ENCODE measurements at regions not wholly inside any gene's neighbourhood (a gene's known extent, or its start where the extent isn't known, plus 50 kb on each side); places are given as distances from the start of the nearest gene placed in this dataset.

DNA sequence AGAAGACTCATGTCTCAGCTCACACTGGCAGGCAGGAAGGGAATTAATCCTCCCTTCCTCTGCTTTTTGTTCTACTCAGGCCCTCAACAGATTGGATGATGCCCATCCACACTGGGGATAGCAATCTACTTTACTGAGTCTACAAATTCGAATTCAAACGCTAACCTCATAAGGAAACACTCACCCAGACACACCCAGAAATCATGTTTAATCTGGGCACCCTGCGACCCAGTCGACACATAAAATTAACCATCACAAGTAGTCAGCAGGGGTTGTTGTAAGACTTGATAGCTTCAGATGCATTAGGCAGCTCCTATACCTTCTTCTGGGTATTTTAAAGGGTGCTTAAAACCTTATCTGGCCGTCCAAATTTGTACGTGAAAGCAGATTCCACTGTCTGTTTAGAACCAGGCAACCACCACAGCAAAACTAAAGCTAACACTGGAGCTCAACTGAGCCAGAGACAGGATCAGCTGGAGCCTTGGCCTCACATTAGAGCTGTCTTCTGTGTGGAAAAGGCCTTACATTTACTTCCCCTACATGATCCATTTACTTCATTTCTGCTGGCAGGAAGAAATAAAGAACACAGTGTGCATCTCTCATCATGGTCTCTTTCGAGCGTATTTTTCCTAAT, 407.3 kb upstream of the PPP2R3A start:
- TF ChIP-seq CTCF (IDR thresholded peaks at IDR 0.05) (no peak), POLR2A (IDR thresholded peaks at IDR 0.05) (no peak)
- H3K27ac ChIP-seq, result no peak overlapping the region
- H3K36me3 ChIP-seq, result no peaks in the 10 kb centered on the region
- H3K4me1 ChIP-seq, result peaks cover 0 to 3% of the 10 kb centered on the region in 2 donors
- no peak overlapping the region for H3K4me3 ChIP-seq (replicated peaks in 1 of 3)
- no peaks in the 10 kb centered on the region for H3K9me3 ChIP-seq
- DNase-seq, result no peak
- no peaks in the 10 kb centered on the region for H3K27me3 ChIP-seq
- intact Hi-C loops (cut with DNase I), result no loop called here
- WGBS, 2 donors, result 79 to 80% methylated on average over 8 of the region's 8 CpGs

GRCh38 chr3:135558906-135559305, 406.6 kb upstream of the PPP2R3A start:
- DNase-seq, result no peak
- Histone ChIP-seq H3K4me1 (peaks cover 0 to 3% of the 10 kb centered on the region in 2 donors), H3K9me3 (no peaks in the 10 kb centered on the region), H3K27me3 (no peaks in the 10 kb centered on the region), H3K36me3 (no peaks in the 10 kb centered on the region), H3K4me3 (replicated peaks in 1 of 3) (no peak overlapping the region), H3K27ac (no peak overlapping the region)
- no peak for TF ChIP-seq POLR2A (IDR thresholded peaks at IDR 0.05)
- TF ChIP-seq CTCF (IDR thresholded peaks at IDR 0.05), result no peak
- intact Hi-C loops (cut with DNase I), result no loop called here
- WGBS, 2 donors, result 51 to 78% methylated on average over 2 of the region's 2 CpGs

DNA sequence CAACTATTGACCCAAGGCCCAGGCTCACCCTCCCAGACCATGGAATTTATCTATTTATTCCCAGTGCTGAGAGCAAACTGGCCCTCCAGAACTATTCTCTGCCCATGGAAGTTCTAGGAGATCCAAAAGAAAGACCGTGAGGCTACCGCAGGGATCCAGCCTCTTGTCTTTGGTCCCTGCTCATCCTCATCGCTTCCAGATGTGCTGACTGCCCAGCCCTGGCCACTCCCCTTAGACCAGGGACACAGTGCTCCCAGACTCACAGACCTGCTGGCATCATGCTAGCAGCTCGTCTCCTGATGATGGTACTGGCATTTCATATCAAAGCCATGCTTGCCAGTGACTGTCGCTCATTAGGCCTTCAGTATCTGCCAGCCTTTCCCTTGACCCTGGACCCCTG, 405.7 kb upstream of the PPP2R3A start:
- H3K36me3 ChIP-seq, result no peaks in the 10 kb centered on the region
- DNase-seq, result no peak
- WGBS, 2 donors, result 89 to 96% methylated on average over 5 of the region's 5 CpGs
- no peaks in the 10 kb centered on the region for H3K9me3 ChIP-seq
- no peak for TF ChIP-seq POLR2A (IDR thresholded peaks at IDR 0.05)
- no peak for TF ChIP-seq CTCF (IDR thresholded peaks at IDR 0.05)
- no peak overlapping the region for H3K27ac ChIP-seq
- no peaks in the 10 kb centered on the region for H3K27me3 ChIP-seq
- H3K4me3 ChIP-seq (replicated peaks in 1 of 3), result no peak overlapping the region
- intact Hi-C loops (cut with DNase I), result no loop called here
- H3K4me1 ChIP-seq, result no peaks in the 10 kb centered on the region

GRCh38 chr3:135560847-135561246, 404.7 kb upstream of the PPP2R3A start:
- TF ChIP-seq POLR2A (IDR thresholded peaks at IDR 0.05) (no peak), CTCF (IDR thresholded peaks at IDR 0.05) (no peak)
- Histone ChIP-seq H3K9me3 (no peaks in the 10 kb centered on the region), H3K36me3 (no peaks in the 10 kb centered on the region), H3K4me1 (no peaks in the 10 kb centered on the region), H3K4me3 (replicated peaks in 1 of 3) (no peak overlapping the region), H3K27me3 (no peaks in the 10 kb centered on the region), H3K27ac (no peak overlapping the region)
- no peak for DNase-seq
- WGBS, 2 donors, result 70 to 74% methylated on average over 4 of the region's 4 CpGs
- intact Hi-C loops (cut with DNase I), result no loop called here

DNA sequence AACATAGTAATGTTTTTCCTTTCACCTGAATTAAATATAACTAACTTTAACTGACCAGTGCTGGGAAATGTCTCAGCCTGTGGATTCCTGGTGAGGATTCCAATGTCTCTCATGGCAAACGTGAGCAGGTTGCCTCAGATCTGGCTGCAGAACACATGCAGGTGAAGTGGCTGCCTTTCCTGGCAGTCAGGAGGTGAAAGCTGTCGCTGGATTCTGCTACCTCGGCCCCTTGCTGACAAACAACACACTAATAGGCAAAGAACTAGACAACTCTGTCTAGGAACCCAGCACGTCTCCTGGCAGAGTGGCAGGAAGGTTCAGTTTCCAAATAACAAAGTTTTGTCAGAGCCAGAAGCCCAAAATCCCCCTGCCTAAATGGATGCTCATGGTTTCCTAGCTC, 400.8 kb upstream of the PPP2R3A start:
- Histone ChIP-seq H3K36me3 (no peaks in the 10 kb centered on the region), H3K4me1 (no peaks in the 10 kb centered on the region), H3K9me3 (no peaks in the 10 kb centered on the region), H3K27ac (no peak overlapping the region), H3K27me3 (no peaks in the 10 kb centered on the region), H3K4me3 (replicated peaks in 1 of 3) (no peak overlapping the region)
- 68 to 76% methylated on average over 4 of the region's 4 CpGs for whole genome bisulfite sequencing, 2 donors
- TF ChIP-seq CTCF (IDR thresholded peaks at IDR 0.05) (no peak), POLR2A (IDR thresholded peaks at IDR 0.05) (no peak)
- no peak for DNase-seq
- intact Hi-C loops (cut with DNase I), result no loop called here
